ENCODE measurements at regions not wholly inside any gene's neighbourhood (a gene's known extent, or its start where the extent isn't known, plus 50 kb on each side); places are given as distances from the start of the nearest gene placed in this dataset.

GRCh38 chr2:240291337-240292034 lies 144.0 kb upstream of the GPC1 start:
- peaks cover 0 to 17% (median 0%) of the 10 kb centered on the region in 4 donors for H3K4me1 ChIP-seq
- no peaks in the 10 kb centered on the region for H3K36me3 ChIP-seq
- H3K27me3 ChIP-seq = peaks cover 0 to 13% (median 0%) of the 10 kb centered on the region in 4 donors
- H3K9me3 ChIP-seq = no peaks in the 10 kb centered on the region
- 82% methylated on average over 15 of the region's 16 CpGs for WGBS
- H3K4me3 ChIP-seq = no peak overlapping the region
- TF ChIP-seq EP300 (IDR thresholded peaks at IDR 0.05) = no peak
- no peak for TF ChIP-seq POLR2A (IDR thresholded peaks at IDR 0.05; ENCODE audit: low read depth)
- TF ChIP-seq POLR2AphosphoS5 (IDR thresholded peaks at IDR 0.05) = no peak
- no peak for TF ChIP-seq CTCF (IDR thresholded peaks at IDR 0.05)
- DNase-seq (ENCODE audit: extremely low spot score) = peak; percentile 89
- intact Hi-C loops (cut with DNase I) = no loop called here
- no peak overlapping the region for H3K27ac ChIP-seq (replicated peaks in 1 of 4)

GRCh38 chr2:240292035-240292574 lies 143.4 kb upstream of the GPC1 start:
- peaks cover 0 to 23% (median 0%) of the 10 kb centered on the region in 4 donors for H3K4me1 ChIP-seq
- H3K27me3 ChIP-seq = peaks cover 0 to 7% (median 0%) of the 10 kb centered on the region in 4 donors
- H3K36me3 ChIP-seq = no peaks in the 10 kb centered on the region
- peak; percentile 82 for DNase-seq (ENCODE audit: extremely low spot score)
- TF ChIP-seq POLR2A (IDR thresholded peaks at IDR 0.05; ENCODE audit: low read depth) = no peak
- no peak for TF ChIP-seq CTCF (IDR thresholded peaks at IDR 0.05)
- TF ChIP-seq EP300 (IDR thresholded peaks at IDR 0.05) = no peak
- no peak for TF ChIP-seq POLR2AphosphoS5 (IDR thresholded peaks at IDR 0.05)
- 93% methylated on average over 8 of the region's 8 CpGs for WGBS
- intact Hi-C loops (cut with DNase I) = no loop called here
- H3K27ac ChIP-seq (replicated peaks in 1 of 4) = no peak overlapping the region
- H3K9me3 ChIP-seq = no peaks in the 10 kb centered on the region
- H3K4me3 ChIP-seq = no peak overlapping the region

GRCh38 chr2:240292619-240293525 lies 142.6 kb upstream of the GPC1 start:
- TF ChIP-seq EP300 (IDR thresholded peaks at IDR 0.05) (no peak), CTCF (IDR thresholded peaks at IDR 0.05) (no peak), POLR2AphosphoS5 (IDR thresholded peaks at IDR 0.05) (no peak), POLR2A (IDR thresholded peaks at IDR 0.05; ENCODE audit: low read depth) (no peak)
- Histone ChIP-seq H3K4me1 (peaks cover 0 to 18% (median 0%) of the 10 kb centered on the region in 4 donors), H3K9me3 (no peaks in the 10 kb centered on the region), H3K27ac (replicated peaks in 1 of 4) (no peak overlapping the region), H3K36me3 (no peaks in the 10 kb centered on the region), H3K27me3 (no peaks in the 10 kb centered on the region), H3K4me3 (no peak overlapping the region)
- peak; percentile 80 for DNase-seq (ENCODE audit: extremely low spot score)
- intact Hi-C loops (cut with DNase I) = no loop called here
- 83% methylated on average over 10 of the region's 15 CpGs for WGBS

GRCh38 chr2:240293557-240294461 lies 141.7 kb upstream of the GPC1 start:
- no peaks in the 10 kb centered on the region for H3K36me3 ChIP-seq
- intact Hi-C loops (cut with DNase I) = no loop called here
- H3K4me1 ChIP-seq = peaks cover 0 to 18% (median 0%) of the 10 kb centered on the region in 4 donors
- 80% methylated on average over 14 of the region's 24 CpGs for WGBS
- no peaks in the 10 kb centered on the region for H3K9me3 ChIP-seq
- peak; percentile 89 for DNase-seq (ENCODE audit: extremely low spot score)
- no peak overlapping the region for H3K27ac ChIP-seq (replicated peaks in 1 of 4)
- TF ChIP-seq EP300 (IDR thresholded peaks at IDR 0.05) = no peak
- no peak for TF ChIP-seq CTCF (IDR thresholded peaks at IDR 0.05)
- no peak for TF ChIP-seq POLR2A (IDR thresholded peaks at IDR 0.05; ENCODE audit: low read depth)
- no peak for TF ChIP-seq POLR2AphosphoS5 (IDR thresholded peaks at IDR 0.05)
- H3K4me3 ChIP-seq = no peak overlapping the region
- no peaks in the 10 kb centered on the region for H3K27me3 ChIP-seq
